BJ (cell line): ENCODE measurements at regions not wholly inside any gene's neighbourhood (a gene's known extent, or its start where the extent isn't known, plus 50 kb on each side); places are given as distances from the start of the nearest gene placed in this dataset.

ENCODE experiments used
- CTCF ChIA-PET: fragments of 350-600 bp; formaldehyde crosslinking; extraction: SDS; loops from one replicate; lab custom pipeline; 2021; ENCODE audit warnings: antibody characterized with exemption, inconsistent platforms; lab: Yijun Ruan, JAX
- POLR2A ChIA-PET: fragments of 300-600 bp; sonication (Branson Sonifier 250); formaldehyde crosslinking; extraction: SDS; loops from one replicate; lab custom pipeline; 2021; ENCODE audit warnings: antibody characterized with exemption; lab: Charles Lee
- DNase-seq: peaks from one replicate; pipeline ENCODE4 v3.0.0-alpha.2; 2011; ENCODE audit warnings: low read depth
- H3K27me3 ChIP-seq: 2 replicates; pipeline ENCODE4 v1.6.0; 2011; ENCODE audit warnings: low read length; ENCODE audit not compliant: control insufficient read depth, insufficient read depth
- H3K36me3 ChIP-seq: 2 replicates; pipeline ENCODE4 v1.5.1; 2011; ENCODE audit warnings: low read length; ENCODE audit not compliant: control insufficient read depth, insufficient read depth
- H3K4me3 ChIP-seq: 2 replicates; pipeline ENCODE4 v1.5.1; 2011; ENCODE audit warnings: low read depth, mild to moderate bottlenecking, control low read depth, low read length
- CTCF ChIP-seq: IDR thresholded peaks from 2 replicates; pipeline ENCODE4 v1.5.1; 2011; ENCODE audit warnings: low read depth, mild to moderate bottlenecking, control low read depth, inconsistent platforms, low read length, moderate library complexity; ENCODE audit not compliant: insufficient read depth

GRCh38 chr3:117836296-117836695 is 1126.7 kb downstream of the TUSC7 start:
- TF ChIP-seq CTCF, result no peak
- Histone ChIP-seq H3K4me3 (no peak overlapping the region), H3K36me3 (no peaks in the 10 kb centered on the region), H3K27me3 (no peaks in the 10 kb centered on the region)
- ChIA-PET POLR2A (no interaction called here), CTCF (interaction anchor here (1.1 kb wide), 1 partner anchor 13 kb away, joined by 5 read pairs; no protein-coding TSS in a partner anchor)
- no peak for DNase-seq

GRCh38 chr3:117837391-117837790 is 1127.8 kb downstream of the TUSC7 start:
- no peaks in the 10 kb centered on the region for H3K27me3 ChIP-seq
- no peak for DNase-seq
- ChIA-PET CTCF (no interaction called here), POLR2A (no interaction called here)
- no peaks in the 10 kb centered on the region for H3K36me3 ChIP-seq
- no peak for TF ChIP-seq CTCF
- no peak overlapping the region for H3K4me3 ChIP-seq

- ChIA-PET POLR2A (no interaction called here), CTCF (no interaction called here)
- Histone ChIP-seq H3K27me3 (no peaks in the 10 kb centered on the region; the same call in 1 of the 2 replicates), H3K36me3 (no peaks in the 10 kb centered on the region), H3K4me3 (no peak overlapping the region)
- no peak for DNase-seq
- no peak for TF ChIP-seq CTCF
These were observed 1132.5 kb downstream of the TUSC7 start for GRCh38 chr3:117842086-117842485.

GRCh38 chr3:117843356-117843755 is 1133.8 kb downstream of the TUSC7 start:
- DNase-seq, result no peak
- Histone ChIP-seq H3K4me3 (no peak overlapping the region), H3K27me3 (no peaks in the 10 kb centered on the region; the same call in 1 of the 2 replicates), H3K36me3 (no peaks in the 10 kb centered on the region)
- no peak for TF ChIP-seq CTCF
- CTCF ChIA-PET, result no interaction called here
- POLR2A ChIA-PET, result no interaction called here

GRCh38 chr3:117844676-117845075 is 1135.1 kb downstream of the TUSC7 start:
- ChIA-PET CTCF (interaction anchor here (0.6 kb wide), 1 partner anchor 17 kb away, joined by 3 read pairs; no protein-coding TSS in a partner anchor), POLR2A (interaction anchor here (0.7 kb wide), 1 partner anchor 48 kb away, joined by 3 read pairs; no protein-coding TSS in a partner anchor)
- Histone ChIP-seq H3K4me3 (no peak overlapping the region), H3K27me3 (no peaks in the 10 kb centered on the region; the same call in 1 of the 2 replicates), H3K36me3 (no peaks in the 10 kb centered on the region)
- no peak for DNase-seq
- TF ChIP-seq CTCF, result no peak
